HEK293T (cell line): ENCODE measurements at regions not wholly inside any gene's neighbourhood (a gene's known extent, or its start where the extent isn't known, plus 50 kb on each side); places are given as distances from the start of the nearest gene placed in this dataset.

Experiments used
- CTCF ChIA-PET: fragments of 350-600 bp; formaldehyde crosslinking; extraction: SDS; loops from one replicate; lab custom pipeline; 2021; ENCODE audit warnings: antibody characterized with exemption, inconsistent platforms; lab: Yijun Ruan, JAX
- POLR2A ChIA-PET: fragments of 350-600 bp; formaldehyde crosslinking; extraction: SDS; loops from one replicate; lab custom pipeline; 2020; ENCODE audit warnings: antibody characterized with exemption, inconsistent platforms; lab: Yijun Ruan, JAX
- DNase-seq: peaks from one replicate; pipeline ENCODE4 v3.0.0; 2012; ENCODE audit warnings: mixed read lengths; ENCODE audit errors: extremely low spot score
- ARNT ChIP-seq: fragments of 450-650 bp; IDR thresholded peaks from 2 replicates; pipeline ENCODE4 v1.6.1; 2017; ENCODE audit warnings: mild to moderate bottlenecking
- BHLHE40 ChIP-seq: fragments of 450-650 bp; IDR thresholded peaks from 2 replicates; pipeline ENCODE4 v1.6.1; 2016; ENCODE audit warnings: mild to moderate bottlenecking, moderate library complexity, borderline replicate concordance
- CTBP1 ChIP-seq: fragments of 450-650 bp; IDR thresholded peaks from 2 replicates; pipeline ENCODE4 v1.6.1; 2016; ENCODE audit warnings: borderline replicate concordance
- ELF4 ChIP-seq: fragments of 450-650 bp; IDR thresholded peaks from 2 replicates; pipeline ENCODE4 v1.6.1; 2017; ENCODE audit warnings: antibody characterized with exemption
- FOXA1 ChIP-seq: fragments of 450-650 bp; IDR thresholded peaks from 2 replicates; pipeline ENCODE4 v1.6.1; 2016; ENCODE audit warnings: mild to moderate bottlenecking
- FOXK2 ChIP-seq: fragments of 450-650 bp; IDR thresholded peaks from 2 replicates; pipeline ENCODE4 v1.6.1; 2016; ENCODE audit warnings: mild to moderate bottlenecking
- FOXM1 ChIP-seq: fragments of 450-650 bp; IDR thresholded peaks from 2 replicates; pipeline ENCODE4 v1.6.1; 2017; ENCODE audit warnings: mild to moderate bottlenecking, borderline replicate concordance
- HDGF ChIP-seq: fragments of 450-650 bp; IDR thresholded peaks from 2 replicates; pipeline ENCODE4 v1.6.1; 2017; ENCODE audit warnings: antibody characterized with exemption, borderline replicate concordance
- L3MBTL2 ChIP-seq: fragments of 450-650 bp; conservative IDR thresholded peaks from 2 replicates; pipeline ENCODE4 v1.6.1; 2016; ENCODE audit warnings: mild to moderate bottlenecking
- LEF1 ChIP-seq: fragments of 450-650 bp; IDR thresholded peaks from 2 replicates; pipeline ENCODE4 v1.6.1; 2017; ENCODE audit warnings: mild to moderate bottlenecking, borderline replicate concordance
- NFRKB ChIP-seq: fragments of 450-650 bp; IDR thresholded peaks from 2 replicates; pipeline ENCODE4 v1.6.1; 2016; ENCODE audit warnings: mild to moderate bottlenecking, moderate library complexity
- PKNOX1 ChIP-seq: fragments of 450-650 bp; IDR thresholded peaks from 2 replicates; pipeline ENCODE4 v1.6.1; 2016
- SP1 ChIP-seq: fragments of 450-650 bp; IDR thresholded peaks from 2 replicates; pipeline ENCODE4 v1.6.1; 2017
- SUZ12 ChIP-seq: fragments of 450-650 bp; IDR thresholded peaks from 2 replicates; pipeline ENCODE4 v1.6.1; 2016; ENCODE audit warnings: mild to moderate bottlenecking
- TARDBP ChIP-seq: fragments of 450-650 bp; IDR thresholded peaks from 2 replicates; pipeline ENCODE4 v1.6.1; 2016
- ZNF384 ChIP-seq: fragments of 450-650 bp; IDR thresholded peaks from 2 replicates; pipeline ENCODE4 v1.6.1; 2016

- ChIA-PET CTCF (interaction anchor here (0.6 kb wide), 3 partner anchors 35 to 274 kb away, joined by 3 read pairs; no protein-coding TSS in a partner anchor), POLR2A (no interaction called here)
- peak; percentile 66 for DNase-seq
- TF ChIP-seq TARDBP, result no peak
- no peak for TF ChIP-seq SUZ12
- no peak for TF ChIP-seq L3MBTL2
- no peak for TF ChIP-seq ARNT
- TF ChIP-seq PKNOX1, result no peak
- no peak for TF ChIP-seq CTBP1
- TF ChIP-seq FOXM1, result no peak
- TF ChIP-seq FOXK2, result no peak
- TF ChIP-seq BHLHE40, result no peak
- TF ChIP-seq ZNF384, result no peak
- TF ChIP-seq FOXA1, result no peak
- no peak for TF ChIP-seq ELF4
- TF ChIP-seq LEF1, result no peak
- TF ChIP-seq HDGF, result no peak
- no peak for TF ChIP-seq SP1
Observed at GRCh38 chrX:9312922-9313867, 151.7 kb upstream of the TBL1X start.

GRCh38 chrX:9315086-9315485, 149.8 kb upstream of the TBL1X start:
- TF ChIP-seq TARDBP (no peak), ARNT (no peak), L3MBTL2 (no peak), FOXA1 (no peak), SUZ12 (no peak), PKNOX1 (no peak)
- DNase-seq, result no peak
- CTCF ChIA-PET, result no interaction called here
- POLR2A ChIA-PET, result no interaction called here

GRCh38 chrX:9316096-9316495, 148.8 kb upstream of the TBL1X start:
- TF ChIP-seq HDGF (no peak), BHLHE40 (no peak), L3MBTL2 (no peak), ARNT (no peak), PKNOX1 (no peak)
- ChIA-PET POLR2A (no interaction called here), CTCF (no interaction called here)
- DNase-seq, result no peak

GRCh38 chrX:9317176-9317575, 147.7 kb upstream of the TBL1X start:
- DNase-seq, result no peak
- POLR2A ChIA-PET, result no interaction called here
- CTCF ChIA-PET, result interaction anchor here (0.6 kb wide), 1 partner anchor 190 kb away, joined by 4 read pairs; no protein-coding TSS in a partner anchor
- TF ChIP-seq SUZ12, result no peak
- no peak for TF ChIP-seq TARDBP
- TF ChIP-seq PKNOX1, result no peak
- no peak for TF ChIP-seq L3MBTL2
- no peak for TF ChIP-seq ELF4
- TF ChIP-seq ARNT, result no peak

- DNase-seq, result no peak
- CTCF ChIA-PET, result no interaction called here
- no peak for TF ChIP-seq L3MBTL2
- TF ChIP-seq BHLHE40, result no peak
- no peak for TF ChIP-seq ZNF384
- no peak for TF ChIP-seq NFRKB
- POLR2A ChIA-PET, result no interaction called here
Observed at GRCh38 chrX:9318213-9318612, 146.6 kb upstream of the TBL1X start.

GRCh38 chrX:9318766-9319165, 146.1 kb upstream of the TBL1X start:
- ChIA-PET POLR2A (no interaction called here), CTCF (no interaction called here)
- DNase-seq, result no peak
- TF ChIP-seq SP1 (no peak), FOXA1 (no peak), SUZ12 (no peak)

GRCh38 chrX:9320940-9321339, 143.9 kb upstream of the TBL1X start:
- ChIA-PET CTCF (no interaction called here), POLR2A (no interaction called here)
- no peak for DNase-seq
- TF ChIP-seq ZNF384, result no peak
- no peak for TF ChIP-seq L3MBTL2
- TF ChIP-seq HDGF, result no peak
- no peak for TF ChIP-seq ELF4
- no peak for TF ChIP-seq SUZ12
- no peak for TF ChIP-seq SP1
- no peak for TF ChIP-seq CTBP1
